Prostate gland (tissue), 2 donors: ENCODE measurements at regions not wholly inside any gene's neighbourhood (a gene's known extent, or its start where the extent isn't known, plus 50 kb on each side); places are given as distances from the start of the nearest gene placed in this dataset.

Source experiments
- POLR2AphosphoS5 ChIP-seq: sonication (generic); formaldehyde crosslinking; IDR thresholded peaks from one replicate; pipeline ENCODE4 v1.6.1; 2017; ENCODE audit warnings: antibody characterized with exemption
- TF ChIP-seq, protein P1 (sequence below), 4 experiments: fragments of 200-600 bp in 2 of 4; fragments of 450-650 bp in 2 of 4; sonication (generic) in 2 of 4; IDR thresholded peaks; 1 replicate in 3 of 4; 2 replicates in 1 of 4; pipeline ENCODE4 v1.5.1; 2016 to 2019; ENCODE audit warnings: antibody characterized with exemption in 4 of 4, mild to moderate bottlenecking in 2 of 4, moderate library complexity in 2 of 4

DNA sequence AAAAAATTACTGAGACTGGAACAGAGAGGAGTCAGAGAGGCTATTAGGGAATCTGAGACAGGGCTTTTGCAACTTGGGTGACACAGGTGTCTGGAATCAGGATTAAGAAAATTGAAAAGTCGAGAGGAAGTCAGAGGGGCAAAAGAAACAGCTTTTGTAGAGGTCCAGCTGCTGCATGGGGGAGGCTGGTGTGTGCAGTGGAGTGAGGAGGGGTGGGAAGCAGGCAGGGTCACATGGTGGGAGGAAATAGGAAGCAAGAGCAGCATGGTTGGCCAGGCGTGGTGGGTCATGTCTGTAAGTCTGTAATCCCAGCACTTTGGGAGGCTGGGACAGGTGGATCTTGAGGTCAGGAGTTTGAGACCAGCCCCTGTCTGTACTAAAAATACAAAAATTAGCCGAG lies 69.7 kb upstream of the VRK1 start:
- TF ChIP-seq, protein P1, sequence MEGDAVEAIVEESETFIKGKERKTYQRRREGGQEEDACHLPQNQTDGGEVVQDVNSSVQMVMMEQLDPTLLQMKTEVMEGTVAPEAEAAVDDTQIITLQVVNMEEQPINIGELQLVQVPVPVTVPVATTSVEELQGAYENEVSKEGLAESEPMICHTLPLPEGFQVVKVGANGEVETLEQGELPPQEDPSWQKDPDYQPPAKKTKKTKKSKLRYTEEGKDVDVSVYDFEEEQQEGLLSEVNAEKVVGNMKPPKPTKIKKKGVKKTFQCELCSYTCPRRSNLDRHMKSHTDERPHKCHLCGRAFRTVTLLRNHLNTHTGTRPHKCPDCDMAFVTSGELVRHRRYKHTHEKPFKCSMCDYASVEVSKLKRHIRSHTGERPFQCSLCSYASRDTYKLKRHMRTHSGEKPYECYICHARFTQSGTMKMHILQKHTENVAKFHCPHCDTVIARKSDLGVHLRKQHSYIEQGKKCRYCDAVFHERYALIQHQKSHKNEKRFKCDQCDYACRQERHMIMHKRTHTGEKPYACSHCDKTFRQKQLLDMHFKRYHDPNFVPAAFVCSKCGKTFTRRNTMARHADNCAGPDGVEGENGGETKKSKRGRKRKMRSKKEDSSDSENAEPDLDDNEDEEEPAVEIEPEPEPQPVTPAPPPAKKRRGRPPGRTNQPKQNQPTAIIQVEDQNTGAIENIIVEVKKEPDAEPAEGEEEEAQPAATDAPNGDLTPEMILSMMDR (IDR thresholded peaks at IDR 0.05): no peak
- no peak for TF ChIP-seq POLR2AphosphoS5
